ENCODE measurements at regions not wholly inside any gene's neighbourhood (a gene's known extent, or its start where the extent isn't known, plus 50 kb on each side); places are given as distances from the start of the nearest gene placed in this dataset.
"Not testable (repeated sequence)": the region's sequence is repeated elsewhere in the genome, so short reads cannot be mapped to it uniquely, and the experiment has no call there.

DNA sequence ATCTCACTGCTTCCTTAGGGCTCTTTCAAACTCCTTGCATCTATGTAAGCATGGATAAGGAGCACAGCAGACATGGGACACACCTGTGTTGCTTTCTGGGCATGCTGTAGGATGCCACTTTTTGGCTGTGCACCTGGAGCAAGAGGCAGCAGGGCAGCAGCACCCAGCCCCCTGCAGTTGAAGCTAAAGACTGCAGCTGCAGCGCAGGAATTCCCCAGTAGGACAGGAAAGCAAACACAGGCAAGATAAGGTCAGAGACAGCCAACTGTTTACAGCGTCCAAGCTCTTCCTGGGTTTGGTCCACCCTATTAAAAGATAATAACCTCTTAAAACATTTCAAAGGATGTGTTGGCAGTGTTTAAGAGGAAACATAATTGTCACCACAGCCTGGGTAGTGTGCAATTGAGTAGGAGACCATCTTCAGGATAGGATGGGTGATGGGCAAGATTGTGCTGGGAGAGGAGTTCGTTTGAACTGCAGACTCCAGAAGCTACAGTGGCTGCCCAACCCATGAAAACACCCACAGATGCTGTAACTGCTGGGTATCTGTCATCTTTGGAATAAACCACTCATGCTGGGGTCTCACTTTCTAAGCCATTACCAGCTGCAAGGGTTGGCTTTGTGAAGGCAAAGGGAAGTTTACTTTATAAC is 242.3 kb upstream of the PLGLB1 start:
- not testable (repeated sequence) for DNase-seq (ENCODE audit: low read depth)

DNA sequence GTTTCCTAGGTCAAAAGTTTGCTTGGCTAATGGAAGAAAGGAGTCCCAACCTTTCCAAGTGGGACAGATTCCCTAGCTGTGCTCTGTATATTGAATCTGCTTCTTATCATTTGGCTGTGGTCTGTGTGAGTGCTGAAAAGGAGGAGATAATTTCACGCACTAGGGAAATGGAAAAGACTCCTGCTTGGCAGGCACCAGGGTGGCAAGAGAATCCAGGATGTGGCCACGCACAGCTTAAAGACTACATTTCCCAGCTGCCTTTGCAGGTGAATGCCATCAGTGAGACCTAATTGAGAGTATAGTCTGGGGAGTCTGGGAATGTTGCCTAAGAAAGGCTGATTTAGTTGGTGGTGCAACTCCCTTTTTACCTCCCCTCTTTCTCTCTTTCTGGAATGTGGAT is 253.5 kb upstream of the PLGLB1 start:
- DNase-seq (ENCODE audit: low read depth) = not testable (repeated sequence)

DNA sequence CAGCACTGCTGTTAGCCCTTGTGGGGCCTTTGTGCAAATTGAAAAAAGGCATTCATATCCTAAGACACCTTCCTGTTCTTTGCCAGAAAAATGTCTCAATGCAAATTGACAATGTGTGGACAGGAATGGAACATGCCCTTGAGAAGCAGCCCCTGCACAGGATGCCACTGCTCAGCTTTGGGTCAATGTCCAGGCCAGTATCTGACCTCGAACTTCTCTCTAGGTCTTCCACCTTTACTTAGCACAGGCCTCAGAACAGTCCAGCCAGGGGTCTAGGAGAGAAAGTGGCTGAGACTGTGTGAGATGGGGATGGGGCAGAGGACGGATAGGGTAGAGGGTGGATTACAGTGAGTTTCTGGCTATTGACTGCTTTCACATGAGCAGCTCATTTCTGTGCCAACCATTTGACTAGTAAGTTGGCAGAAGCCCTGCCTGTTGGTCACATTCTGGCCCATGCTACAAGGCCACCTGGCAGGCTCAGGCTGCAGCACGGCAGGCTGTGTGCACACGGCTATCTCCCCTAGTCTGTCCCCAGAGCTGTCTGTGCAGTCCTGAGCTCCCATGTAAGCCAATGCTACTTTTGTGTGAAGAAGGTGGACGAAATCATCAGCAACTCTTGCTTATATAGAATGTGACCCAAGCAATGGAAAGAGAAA is 254.5 kb upstream of the PLGLB1 start:
- not testable (repeated sequence) for DNase-seq (ENCODE audit: low read depth)

DNA sequence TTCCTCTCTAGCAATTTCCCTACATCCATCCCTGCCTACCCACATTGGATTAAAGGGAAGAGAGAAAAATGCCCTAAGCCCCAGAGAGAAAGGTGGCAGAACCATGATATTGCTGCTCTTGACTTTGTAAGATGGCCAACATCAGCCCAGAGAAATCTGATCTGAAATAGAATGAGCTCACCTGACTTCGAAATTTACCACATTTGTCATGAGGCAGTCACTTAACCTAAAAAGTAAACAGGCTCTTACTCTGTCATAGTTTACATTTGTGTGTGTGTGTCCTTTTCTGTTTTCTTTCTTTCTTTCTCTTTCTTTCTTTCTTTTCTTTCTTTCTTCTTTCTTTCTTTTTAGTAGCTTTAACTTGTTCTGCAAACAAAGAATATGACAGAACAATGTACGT is 255.0 kb upstream of the PLGLB1 start:
- not testable (repeated sequence) for DNase-seq (ENCODE audit: low read depth)

DNA sequence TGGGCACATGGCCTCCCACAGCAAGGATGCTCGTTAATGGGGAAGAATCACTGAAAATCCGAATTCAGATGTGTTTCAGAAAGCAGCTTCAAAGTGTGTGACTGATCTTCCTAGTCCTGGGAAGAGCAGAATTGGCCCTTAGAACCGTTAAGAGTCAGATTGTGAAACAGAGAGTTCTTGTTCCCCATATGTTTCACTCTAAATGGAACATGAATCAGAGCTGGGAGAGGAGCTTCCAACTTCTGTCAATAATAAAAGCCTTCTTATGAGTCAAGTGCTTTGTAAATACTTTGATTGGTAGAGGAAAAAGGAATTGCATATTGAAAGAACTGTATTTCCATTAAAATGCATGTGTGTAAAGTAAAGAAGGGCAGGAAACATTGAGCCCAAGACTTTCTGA is 256.1 kb upstream of the PLGLB1 start:
- DNase-seq (ENCODE audit: low read depth) = not testable (repeated sequence)

DNA sequence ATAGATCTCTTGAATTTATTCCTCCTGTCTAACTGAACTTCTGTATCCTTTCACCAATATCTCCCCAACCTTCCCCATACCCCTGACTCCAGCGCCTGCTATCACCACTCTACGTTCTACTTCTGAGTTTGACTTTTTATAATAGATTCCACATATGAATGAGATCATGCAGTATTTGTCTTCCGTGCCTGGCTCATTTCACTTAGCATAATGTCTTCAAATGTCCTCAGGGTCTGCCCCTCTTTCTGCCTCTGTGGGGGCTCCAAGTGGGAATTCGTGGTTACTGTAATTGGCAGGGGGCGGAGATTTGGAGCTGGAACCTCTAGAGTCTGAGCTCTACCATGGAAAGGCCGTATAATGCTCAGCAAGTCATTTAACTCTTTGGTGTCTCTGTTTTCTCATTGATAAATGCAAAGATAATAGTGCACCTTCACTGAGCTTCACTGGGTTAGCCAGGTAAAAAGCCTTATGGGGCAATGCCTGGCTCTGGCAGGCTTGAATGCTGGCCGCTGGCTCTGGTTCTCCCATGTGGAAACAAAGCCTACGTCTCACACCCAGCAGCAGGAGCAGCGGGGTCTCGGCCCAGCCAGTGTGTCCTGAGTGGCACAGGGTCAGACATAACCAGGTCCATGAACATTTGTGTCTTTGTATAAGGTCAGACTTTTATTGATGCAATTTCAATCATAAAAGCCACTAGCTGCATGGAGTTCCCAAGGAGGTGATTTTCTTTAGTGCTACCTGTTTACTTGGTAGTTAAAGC is 259.1 kb upstream of the PLGLB1 start:
- DNase-seq (ENCODE audit: low read depth) = not testable (repeated sequence)

DNA sequence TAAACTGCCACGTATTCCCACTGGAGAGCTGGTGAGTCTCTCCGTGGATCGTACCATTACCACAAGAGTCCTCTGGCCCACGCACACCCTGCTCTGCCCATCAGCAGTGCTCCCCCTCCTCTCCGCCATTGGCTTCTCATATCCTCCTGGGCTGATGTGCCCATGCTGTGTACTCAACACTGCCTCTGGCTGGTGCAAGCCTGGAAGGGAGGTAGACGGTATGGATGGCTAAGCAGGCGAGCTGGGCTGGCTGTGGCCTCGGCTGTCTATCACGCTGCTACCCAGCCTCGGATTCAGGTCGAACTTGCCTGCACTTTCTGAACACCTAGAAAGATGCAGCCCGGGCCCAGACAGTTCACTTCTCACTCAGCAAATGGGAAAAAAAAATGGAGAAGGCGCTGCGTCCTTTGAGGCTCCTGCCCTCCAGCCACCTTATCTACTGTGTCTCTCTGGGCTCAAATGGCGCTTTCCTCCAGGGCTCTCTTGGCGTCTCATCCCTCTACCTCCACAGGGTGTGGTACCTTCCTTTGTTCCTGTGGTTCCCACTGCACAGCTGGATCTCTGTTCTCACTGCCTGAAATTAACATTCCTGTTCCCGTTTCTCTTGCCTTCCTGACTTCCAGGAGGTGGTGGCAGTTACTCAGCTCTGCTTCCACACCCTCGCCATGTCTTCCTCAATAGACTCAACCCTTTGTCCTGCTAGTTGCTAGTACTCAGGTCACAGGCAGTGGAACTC is 262.3 kb upstream of the PLGLB1 start:
- DNase-seq (ENCODE audit: low read depth) = not testable (repeated sequence)

DNA sequence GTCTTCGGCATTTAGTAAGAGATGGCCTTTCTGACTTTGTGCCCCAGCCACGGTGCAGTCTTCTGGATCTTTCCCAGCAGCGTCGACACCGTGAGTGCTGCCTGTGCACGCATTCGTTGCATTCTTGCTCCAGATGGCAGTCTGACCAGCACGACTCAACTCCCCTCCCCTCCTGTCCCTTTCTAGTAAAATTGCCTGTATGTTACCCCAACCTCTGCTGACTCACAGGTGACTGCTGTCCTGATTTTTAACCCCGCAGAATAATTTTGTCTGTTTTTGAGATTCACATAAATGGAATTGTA is 262.8 kb upstream of the PLGLB1 start:
- not testable (repeated sequence) for DNase-seq (ENCODE audit: low read depth)

DNA sequence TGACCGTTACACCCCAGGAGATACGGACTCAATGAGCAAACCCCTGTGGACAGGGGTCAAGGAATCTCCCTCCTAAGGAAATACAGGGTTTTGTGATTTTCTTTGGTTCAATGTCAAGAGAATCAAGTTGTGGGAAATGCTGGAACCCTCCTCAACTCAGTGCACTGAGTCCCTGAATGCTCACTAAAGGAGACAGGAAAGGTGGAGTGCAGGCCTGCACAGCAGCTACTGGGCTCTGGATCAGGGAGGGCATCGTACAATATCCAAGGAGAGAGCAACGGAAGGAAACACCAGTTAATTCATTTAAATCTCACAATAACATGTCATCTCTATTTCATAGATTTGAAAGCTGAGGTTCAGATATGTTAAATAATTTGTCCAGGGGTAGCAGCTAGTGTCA is 263.5 kb upstream of the PLGLB1 start:
- DNase-seq (ENCODE audit: low read depth) = not testable (repeated sequence)

DNA sequence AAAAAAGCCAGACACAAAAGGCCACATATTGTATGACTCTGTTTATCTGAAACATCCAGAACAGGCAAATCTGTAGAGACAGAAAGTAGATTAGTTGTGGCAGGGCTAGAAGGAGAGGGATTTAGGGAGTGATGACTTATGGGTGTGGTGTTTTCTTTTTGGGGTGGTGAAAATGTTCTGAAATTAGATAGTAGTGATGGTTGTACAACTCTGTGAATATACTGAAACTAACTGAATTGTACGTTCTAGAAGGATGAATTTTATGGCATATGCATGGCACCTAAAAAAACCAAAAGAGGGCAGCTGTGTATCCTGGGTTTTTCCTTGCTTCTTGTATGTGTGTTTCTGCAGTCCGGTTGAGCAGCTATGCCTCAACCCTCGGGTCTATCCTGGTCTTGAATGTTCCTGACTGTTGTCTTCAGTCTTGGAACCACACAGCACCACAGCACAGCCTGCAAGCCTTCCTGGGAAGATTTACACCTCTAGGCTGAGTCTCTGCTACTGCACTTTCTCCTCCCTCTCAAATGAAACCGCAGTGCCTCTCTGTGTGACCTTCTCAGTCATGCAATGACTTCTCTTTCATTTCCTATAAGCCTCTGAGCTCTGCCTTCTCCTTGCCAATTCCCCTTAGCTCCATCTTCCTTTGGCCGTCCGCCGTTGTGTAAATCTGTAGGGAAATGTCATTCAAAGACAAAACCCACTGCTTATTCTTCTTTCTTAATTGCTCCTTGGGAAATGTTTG is 269.1 kb upstream of the PLGLB1 start:
- DNase-seq (ENCODE audit: low read depth) = peak; percentile 2

DNA sequence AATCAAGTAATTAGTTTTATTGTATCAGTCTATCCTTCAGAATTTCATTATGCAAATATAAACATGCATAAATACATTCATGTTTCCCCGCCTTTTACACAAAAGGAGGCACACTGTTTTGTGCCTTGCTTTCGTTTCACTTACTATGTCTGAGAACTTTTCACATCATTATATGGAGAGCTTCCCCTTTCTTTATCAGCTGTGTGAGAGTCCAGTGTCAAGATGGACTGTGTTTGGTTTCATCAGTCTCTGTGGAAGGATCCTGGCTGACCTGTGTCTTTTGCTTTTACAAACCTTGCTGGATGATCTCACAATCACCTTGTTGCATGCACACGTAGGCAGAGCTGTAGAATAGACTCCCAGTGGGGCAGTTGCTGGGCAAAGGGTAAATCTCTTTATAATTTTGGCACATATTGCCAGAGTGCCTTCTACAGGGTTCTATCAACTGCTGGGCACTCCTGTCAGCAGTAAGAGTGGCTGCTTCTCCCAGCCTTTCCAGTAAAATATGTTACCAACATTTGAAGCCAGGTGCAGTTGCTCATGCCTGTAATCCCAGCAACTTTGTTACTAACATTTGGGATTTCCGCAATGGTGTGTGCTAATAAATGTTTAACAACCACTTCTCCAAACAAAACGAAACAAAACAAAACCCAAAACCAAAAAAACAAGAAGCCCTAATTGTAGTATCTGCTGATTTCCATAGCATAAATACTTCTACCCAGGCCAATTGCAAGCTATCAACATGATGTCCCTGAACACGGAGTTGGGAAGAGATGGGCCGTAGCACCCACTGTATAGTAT is 270.0 kb upstream of the PLGLB1 start:
- DNase-seq (ENCODE audit: low read depth) = not testable (repeated sequence)

DNA sequence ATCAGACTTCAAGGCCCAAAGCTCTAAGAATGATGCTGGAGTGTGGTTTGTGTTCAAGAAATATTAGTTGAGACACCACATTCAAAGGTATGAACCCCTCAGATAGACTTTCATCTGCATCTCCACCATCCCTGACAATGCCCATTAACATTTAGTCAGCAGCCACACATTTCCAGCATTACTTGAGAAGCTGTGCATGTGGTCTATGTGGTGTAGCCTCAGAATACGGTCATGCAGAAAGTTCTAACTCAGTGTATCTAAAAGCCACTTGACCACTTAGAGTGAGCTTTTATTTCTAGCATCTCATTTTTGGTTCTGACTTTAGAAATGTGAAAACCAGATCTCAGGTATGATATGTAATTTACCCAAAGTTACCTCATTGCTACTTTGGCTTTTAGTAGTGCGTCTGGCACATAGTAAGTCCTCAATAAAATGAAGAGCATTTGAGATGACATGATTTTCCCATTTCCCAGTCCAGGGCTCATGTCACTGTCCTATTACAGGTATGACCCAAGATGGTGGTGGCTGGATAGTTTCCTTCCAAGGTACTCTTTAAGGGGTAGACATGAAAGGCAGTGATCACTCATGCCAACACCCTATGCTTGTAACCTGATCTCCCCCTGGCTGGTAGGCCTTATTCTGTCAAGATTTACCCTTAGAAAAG is 272.4 kb upstream of the PLGLB1 start:
- not testable (repeated sequence) for DNase-seq (ENCODE audit: low read depth)

DNA sequence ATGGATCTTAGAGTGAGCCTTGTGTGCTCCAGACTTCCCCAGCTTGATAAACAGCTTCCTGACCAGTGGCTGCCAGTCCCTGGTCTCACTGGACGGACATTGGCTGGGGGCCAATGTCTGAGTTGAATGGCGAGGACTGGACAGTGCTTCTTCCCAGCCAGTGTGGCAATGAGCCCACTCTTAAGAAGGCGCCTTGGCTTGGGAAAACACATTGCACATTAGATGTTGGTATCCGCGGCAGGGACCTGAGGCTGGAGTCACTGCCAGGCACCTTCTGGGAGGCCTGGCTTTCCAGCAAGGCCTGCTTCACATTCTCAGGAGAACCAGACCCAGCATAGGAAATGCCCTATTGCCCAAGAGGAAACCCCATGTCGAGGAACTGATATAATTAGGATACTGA is 273.5 kb upstream of the PLGLB1 start:
- DNase-seq (ENCODE audit: low read depth) = not testable (repeated sequence)

DNA sequence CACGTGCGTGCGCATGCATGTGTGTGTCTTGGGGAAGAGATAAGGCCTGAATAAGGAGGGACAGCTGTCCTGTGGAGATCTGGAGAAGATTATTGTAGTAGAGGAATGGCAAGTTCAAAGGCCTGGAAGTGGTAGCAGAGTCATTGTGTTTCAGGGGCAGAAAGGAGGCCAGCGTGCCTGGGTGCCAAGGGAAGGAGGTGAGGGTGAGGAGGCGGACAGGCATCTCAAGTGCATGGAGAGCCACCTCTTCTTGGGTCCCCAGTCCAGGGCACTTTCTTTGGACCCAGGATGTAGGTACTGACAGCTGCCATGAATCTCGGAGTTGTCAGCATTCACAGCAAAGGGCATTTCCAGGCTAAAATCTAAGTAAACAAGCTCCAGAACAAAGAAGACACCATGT is 279.7 kb upstream of the PLGLB1 start:
- DNase-seq (ENCODE audit: low read depth) = not testable (repeated sequence)

DNA sequence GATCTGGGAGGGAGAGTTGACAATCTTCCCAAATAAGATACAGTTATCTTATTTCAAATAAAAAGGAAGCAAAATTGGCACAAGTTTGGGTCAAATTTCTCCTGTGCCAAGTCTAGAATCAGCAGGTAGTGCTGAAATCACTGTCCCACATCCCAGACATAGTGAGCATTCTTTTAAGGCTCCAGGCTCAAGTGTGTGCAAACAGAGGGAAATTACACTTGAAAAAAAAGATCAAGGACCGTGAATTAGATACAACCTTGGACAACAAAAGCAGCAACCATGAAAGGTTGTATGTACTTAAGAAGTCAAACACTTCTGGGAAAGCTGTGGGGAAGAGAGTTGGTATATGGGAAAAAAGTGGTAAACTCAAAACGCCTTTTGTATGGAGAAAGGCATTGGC is 280.2 kb upstream of the PLGLB1 start:
- DNase-seq (ENCODE audit: low read depth) = not testable (repeated sequence)

DNA sequence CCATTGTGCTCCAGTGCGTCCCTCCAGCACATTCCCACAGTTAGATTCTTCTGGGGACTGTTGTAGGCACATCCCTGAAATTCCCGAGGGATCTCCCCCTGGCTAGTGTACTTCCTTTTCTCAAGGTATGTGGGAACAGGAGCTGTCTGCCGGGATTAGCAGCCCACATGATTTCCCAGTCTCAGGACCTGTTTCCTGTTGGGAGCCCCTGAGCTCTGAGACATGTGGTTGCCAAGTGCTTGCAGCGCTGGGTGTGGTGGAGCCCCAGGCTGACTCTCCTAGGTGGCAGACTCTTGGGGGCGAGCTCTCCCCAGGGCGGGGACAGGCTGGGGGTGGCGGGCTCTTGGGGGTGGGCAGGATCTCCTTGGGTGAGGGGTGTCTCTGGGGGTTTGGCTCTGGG is 287.0 kb upstream of the PLGLB1 start:
- DNase-seq (ENCODE audit: low read depth) = not testable (repeated sequence)

DNA sequence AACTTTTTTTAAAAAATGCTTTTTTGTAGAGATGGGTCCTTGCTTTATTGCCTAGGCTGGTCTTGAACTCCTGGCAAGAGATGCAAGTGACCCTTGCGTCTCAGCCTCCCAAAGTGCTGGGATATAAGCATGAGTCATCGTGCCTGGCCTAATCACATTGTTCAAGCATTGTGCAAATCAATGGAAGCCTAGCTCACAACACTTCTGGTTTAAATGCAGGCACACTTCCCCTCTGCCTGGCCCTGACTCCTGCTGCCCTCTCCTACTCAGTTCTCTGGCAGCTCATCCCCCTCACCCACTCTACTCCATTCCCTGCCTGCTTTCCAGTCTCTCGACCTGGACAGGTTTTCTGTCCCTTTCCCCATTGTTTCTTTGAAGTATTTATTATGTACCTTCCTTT is 288.1 kb upstream of the PLGLB1 start:
- DNase-seq (ENCODE audit: low read depth) = not testable (repeated sequence)

DNA sequence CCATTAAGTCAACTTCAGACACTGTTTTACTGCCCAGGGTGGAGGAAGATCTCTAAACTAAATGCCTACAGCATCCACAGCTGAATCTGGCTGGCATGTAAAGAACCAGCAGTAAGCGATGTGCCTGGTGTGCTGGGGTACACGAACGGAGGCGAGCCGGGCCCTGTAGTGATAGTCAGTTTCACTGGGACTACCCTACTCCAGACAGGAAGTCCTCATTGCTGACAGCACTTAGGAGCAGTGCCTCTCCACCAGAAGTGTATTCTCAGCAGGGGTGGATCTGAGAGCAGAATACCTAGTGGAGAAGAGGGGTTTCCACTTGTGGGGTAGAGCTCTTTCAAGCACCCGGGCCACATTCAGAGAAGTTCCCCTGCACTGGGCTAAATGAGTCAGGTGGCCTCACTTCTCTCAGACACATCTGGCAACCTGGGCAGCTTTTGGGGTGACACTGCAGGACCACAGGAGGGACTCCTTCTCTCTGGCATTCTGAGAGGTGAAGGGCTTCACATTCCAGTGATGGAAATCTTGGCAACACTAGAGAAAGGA is 290.3 kb upstream of the PLGLB1 start:
- DNase-seq (ENCODE audit: low read depth) = not testable (repeated sequence)

DNA sequence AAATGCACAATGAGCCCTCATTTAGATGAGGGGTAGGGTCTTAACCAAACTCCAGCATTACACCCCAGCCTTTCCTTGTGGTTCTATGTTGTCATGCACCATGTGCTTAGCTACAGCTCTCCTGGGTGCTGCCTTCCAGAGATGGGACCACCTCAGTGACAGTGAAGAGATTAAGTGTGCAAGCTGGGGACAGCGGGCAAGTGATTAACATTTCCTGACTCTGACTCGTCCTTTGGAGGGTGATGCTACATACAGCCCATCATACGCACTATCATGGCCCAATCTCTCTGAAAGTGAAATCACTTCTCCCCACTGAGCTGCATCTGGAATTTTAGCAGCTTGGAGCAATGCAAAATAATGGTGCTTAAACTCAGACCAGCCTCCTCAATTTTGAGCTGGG is 293.0 kb upstream of the PLGLB1 start:
- DNase-seq (ENCODE audit: low read depth) = not testable (repeated sequence)

All from amniotic epithelial cell (primary cell).